PFSK-1 (cell line): ENCODE measurements at regions not wholly inside any gene's neighbourhood (a gene's known extent, or its start where the extent isn't known, plus 50 kb on each side); places are given as distances from the start of the nearest gene placed in this dataset.

ENCODE experiments used
- FOXP2 ChIP-seq: optimal IDR thresholded peaks from 2 replicates; pipeline ENCODE3; 2011; ENCODE audit warnings: borderline replicate concordance, control low read depth, inconsistent platforms; ENCODE audit not compliant: insufficient read depth; ENCODE audit errors: extremely low read length, extremely low read depth
- POLR2AphosphoS5 ChIP-seq: IDR thresholded peaks from 2 replicates; pipeline ENCODE4 v1.6.1; 2012; ENCODE audit warnings: low read depth, mild to moderate bottlenecking, control low read depth, low read length, moderate library complexity
- REST ChIP-seq, 2 experiments: IDR thresholded peaks; 2 replicates each; pipeline versions ENCODE4 v1.6.1 to v1.8.0; 2011 to 2012; ENCODE audit warnings: low read depth in 2 of 2, low read length in 2 of 2, control low read depth in 1 of 2, inconsistent platforms in 1 of 2, mild to moderate bottlenecking in 1 of 2, moderate library complexity in 1 of 2; ENCODE audit not compliant: insufficient read depth in 1 of 2
- SIN3A ChIP-seq: IDR thresholded peaks from 2 replicates; pipeline ENCODE4 v1.6.1; 2012; ENCODE audit warnings: mild to moderate bottlenecking, low read length, moderate library complexity, borderline replicate concordance; ENCODE audit not compliant: insufficient read depth
- TAF1 ChIP-seq: IDR thresholded peaks from 2 replicates; pipeline ENCODE4 v1.6.1; 2012; ENCODE audit warnings: low read length, control low read depth, borderline replicate concordance; ENCODE audit not compliant: insufficient read depth

DNA sequence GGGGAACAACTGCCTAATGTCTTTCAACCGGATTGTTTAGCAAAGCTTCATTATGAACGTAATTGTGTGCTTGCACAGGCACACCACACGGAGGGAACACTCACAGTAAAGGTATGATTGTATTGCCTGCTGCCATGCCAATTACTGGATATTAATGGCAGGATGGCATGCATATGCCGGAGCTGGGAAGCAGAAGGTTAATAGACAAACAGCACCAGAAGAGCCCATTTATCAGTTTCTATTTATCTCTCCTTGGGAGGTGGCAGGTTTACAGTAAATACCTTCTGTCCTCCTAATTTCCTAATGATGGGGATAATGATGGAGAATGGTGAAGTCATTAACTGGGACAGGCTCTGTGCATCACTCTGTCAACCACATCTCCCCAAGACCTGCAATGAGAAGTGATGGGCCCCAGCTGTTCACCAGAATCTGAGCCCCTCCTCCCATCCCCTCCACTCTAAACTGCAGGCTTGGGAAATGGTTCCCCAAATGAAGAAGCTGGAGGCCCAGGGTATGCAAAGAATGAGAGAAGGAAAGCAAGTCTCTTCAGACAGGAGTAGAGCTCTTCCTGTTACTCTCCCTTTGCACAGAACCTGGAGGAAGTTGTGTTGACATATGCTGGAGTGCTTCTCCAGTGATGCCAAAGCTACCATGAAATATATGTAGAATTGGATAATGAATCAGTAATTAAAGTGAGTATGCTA, 160.8 kb downstream of the NAA11 start:
- TF ChIP-seq POLR2AphosphoS5, result no peak
- TF ChIP-seq TAF1, result no peak
- no peak for TF ChIP-seq FOXP2
- no peak for TF ChIP-seq REST (IDR thresholded peaks at IDR 0.05; ENCODE audit: insufficient read depth in 1 of 2, low read depth in 2 of 2, low read length in 2 of 2)
- no peak for TF ChIP-seq SIN3A
